ENCODE measurements at regions not wholly inside any gene's neighbourhood (a gene's known extent, or its start where the extent isn't known, plus 50 kb on each side); places are given as distances from the start of the nearest gene placed in this dataset.

DNA sequence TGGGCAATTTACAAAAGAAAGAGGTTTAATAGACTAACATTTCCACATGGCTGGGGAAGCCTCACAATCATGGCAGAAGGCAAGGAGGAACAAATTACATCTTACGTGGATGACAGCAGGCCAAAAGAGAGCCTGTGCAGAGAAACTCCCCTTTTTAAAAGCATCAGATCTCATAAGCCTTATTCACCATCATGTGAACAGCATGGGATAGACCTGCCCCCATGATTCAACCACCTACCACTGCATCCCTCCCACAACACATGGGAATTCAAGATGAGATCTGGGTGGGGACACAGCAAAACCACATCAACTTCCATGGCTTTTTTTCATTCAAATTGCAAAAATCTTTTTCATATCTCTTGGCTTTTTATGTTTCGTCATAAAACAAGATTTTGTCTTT is 67.6 kb upstream of the GADL1 start:
- no peak for TF ChIP-seq EZH2phosphoT487 (IDR thresholded peaks at IDR 0.05; ENCODE audit: unreplicated experiment)
- TF ChIP-seq, protein P1, sequence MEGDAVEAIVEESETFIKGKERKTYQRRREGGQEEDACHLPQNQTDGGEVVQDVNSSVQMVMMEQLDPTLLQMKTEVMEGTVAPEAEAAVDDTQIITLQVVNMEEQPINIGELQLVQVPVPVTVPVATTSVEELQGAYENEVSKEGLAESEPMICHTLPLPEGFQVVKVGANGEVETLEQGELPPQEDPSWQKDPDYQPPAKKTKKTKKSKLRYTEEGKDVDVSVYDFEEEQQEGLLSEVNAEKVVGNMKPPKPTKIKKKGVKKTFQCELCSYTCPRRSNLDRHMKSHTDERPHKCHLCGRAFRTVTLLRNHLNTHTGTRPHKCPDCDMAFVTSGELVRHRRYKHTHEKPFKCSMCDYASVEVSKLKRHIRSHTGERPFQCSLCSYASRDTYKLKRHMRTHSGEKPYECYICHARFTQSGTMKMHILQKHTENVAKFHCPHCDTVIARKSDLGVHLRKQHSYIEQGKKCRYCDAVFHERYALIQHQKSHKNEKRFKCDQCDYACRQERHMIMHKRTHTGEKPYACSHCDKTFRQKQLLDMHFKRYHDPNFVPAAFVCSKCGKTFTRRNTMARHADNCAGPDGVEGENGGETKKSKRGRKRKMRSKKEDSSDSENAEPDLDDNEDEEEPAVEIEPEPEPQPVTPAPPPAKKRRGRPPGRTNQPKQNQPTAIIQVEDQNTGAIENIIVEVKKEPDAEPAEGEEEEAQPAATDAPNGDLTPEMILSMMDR (conservative IDR thresholded peaks at IDR 0.05; ENCODE audit: low read depth in 2 of 2): no peak
- no peak for TF ChIP-seq POLR2AphosphoS5 (IDR thresholded peaks at IDR 0.05; ENCODE audit: low read depth)
- no peak for TF ChIP-seq EZH2 (IDR thresholded peaks at IDR 0.05; ENCODE audit: low read depth, unreplicated experiment)
- TF ChIP-seq, protein P2, sequence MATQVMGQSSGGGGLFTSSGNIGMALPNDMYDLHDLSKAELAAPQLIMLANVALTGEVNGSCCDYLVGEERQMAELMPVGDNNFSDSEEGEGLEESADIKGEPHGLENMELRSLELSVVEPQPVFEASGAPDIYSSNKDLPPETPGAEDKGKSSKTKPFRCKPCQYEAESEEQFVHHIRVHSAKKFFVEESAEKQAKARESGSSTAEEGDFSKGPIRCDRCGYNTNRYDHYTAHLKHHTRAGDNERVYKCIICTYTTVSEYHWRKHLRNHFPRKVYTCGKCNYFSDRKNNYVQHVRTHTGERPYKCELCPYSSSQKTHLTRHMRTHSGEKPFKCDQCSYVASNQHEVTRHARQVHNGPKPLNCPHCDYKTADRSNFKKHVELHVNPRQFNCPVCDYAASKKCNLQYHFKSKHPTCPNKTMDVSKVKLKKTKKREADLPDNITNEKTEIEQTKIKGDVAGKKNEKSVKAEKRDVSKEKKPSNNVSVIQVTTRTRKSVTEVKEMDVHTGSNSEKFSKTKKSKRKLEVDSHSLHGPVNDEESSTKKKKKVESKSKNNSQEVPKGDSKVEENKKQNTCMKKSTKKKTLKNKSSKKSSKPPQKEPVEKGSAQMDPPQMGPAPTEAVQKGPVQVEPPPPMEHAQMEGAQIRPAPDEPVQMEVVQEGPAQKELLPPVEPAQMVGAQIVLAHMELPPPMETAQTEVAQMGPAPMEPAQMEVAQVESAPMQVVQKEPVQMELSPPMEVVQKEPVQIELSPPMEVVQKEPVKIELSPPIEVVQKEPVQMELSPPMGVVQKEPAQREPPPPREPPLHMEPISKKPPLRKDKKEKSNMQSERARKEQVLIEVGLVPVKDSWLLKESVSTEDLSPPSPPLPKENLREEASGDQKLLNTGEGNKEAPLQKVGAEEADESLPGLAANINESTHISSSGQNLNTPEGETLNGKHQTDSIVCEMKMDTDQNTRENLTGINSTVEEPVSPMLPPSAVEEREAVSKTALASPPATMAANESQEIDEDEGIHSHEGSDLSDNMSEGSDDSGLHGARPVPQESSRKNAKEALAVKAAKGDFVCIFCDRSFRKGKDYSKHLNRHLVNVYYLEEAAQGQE (IDR thresholded peaks at IDR 0.05; ENCODE audit: unreplicated experiment): no peak
- TF ChIP-seq, protein P3, sequence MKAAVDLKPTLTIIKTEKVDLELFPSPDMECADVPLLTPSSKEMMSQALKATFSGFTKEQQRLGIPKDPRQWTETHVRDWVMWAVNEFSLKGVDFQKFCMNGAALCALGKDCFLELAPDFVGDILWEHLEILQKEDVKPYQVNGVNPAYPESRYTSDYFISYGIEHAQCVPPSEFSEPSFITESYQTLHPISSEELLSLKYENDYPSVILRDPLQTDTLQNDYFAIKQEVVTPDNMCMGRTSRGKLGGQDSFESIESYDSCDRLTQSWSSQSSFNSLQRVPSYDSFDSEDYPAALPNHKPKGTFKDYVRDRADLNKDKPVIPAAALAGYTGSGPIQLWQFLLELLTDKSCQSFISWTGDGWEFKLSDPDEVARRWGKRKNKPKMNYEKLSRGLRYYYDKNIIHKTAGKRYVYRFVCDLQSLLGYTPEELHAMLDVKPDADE (IDR thresholded peaks at IDR 0.05): no peak
- no peak for TF ChIP-seq STAT1 (IDR thresholded peaks at IDR 0.05; ENCODE audit: unreplicated experiment)
- TF ChIP-seq NANOG (IDR thresholded peaks at IDR 0.05; ENCODE audit: borderline replicate concordance): no peak
- TF ChIP-seq ZNF114 (CRISPR knock-in tag; IDR thresholded peaks at IDR 0.05): no peak
- TF ChIP-seq JUNB (IDR thresholded peaks at IDR 0.05; ENCODE audit: unreplicated experiment): no peak
